IMR-90 (cell line): ENCODE measurements at regions not wholly inside any gene's neighbourhood (a gene's known extent, or its start where the extent isn't known, plus 50 kb on each side); places are given as distances from the start of the nearest gene placed in this dataset.

Source experiments
- ATAC-seq: fragments of 200-7000 bp; cut with Tn5 transposase; 2 replicates; pipeline ENCODE4 v1.9.1; 2020; ENCODE audit warnings: low read depth, mild to moderate bottlenecking, moderate library complexity
- BruUV-seq: library from RNA; stranded (reverse); fragments of 400-500 nt; replicated peaks from 2 replicates; lab custom pipeline; 2021; lab: Mats Ljungman, UMichigan
- CTCF ChIA-PET: fragments of 300-600 bp; formaldehyde crosslinking; extraction: SDS; loops from one replicate; lab custom pipeline; 2021; ENCODE audit warnings: antibody characterized with exemption; lab: Yijun Ruan, JAX
- POLR2A ChIA-PET: fragments of 300-600 bp; sonication (Branson Sonifier 250); formaldehyde crosslinking; loops from one replicate; lab custom pipeline; 2022; ENCODE audit warnings: antibody characterized with exemption; ENCODE audit not compliant: unreplicated experiment; lab: Charles Lee
- DNase-seq: peaks from one replicate; pipeline ENCODE4 v3.0.0; 2013
- H2AFZ ChIP-seq: replicated peaks from 2 replicates; pipeline ENCODE3; 2013; ENCODE audit warnings: low read length, mild to moderate bottlenecking; ENCODE audit not compliant: poor library complexity
- H2AK5ac ChIP-seq: 2 replicates; pipeline ENCODE4 v1.6.1; 2013; ENCODE audit warnings: low read depth, low read length, inconsistent platforms
- H2AK9ac ChIP-seq: replicated peaks from 2 replicates; pipeline ENCODE3; 2013; ENCODE audit warnings: mild to moderate bottlenecking, low read depth, low read length, moderate library complexity; ENCODE audit not compliant: poor library complexity
- H2BK120ac ChIP-seq: 2 replicates; pipeline ENCODE4 v1.6.1; 2013; ENCODE audit warnings: low read depth, low read length, inconsistent platforms
- H2BK15ac ChIP-seq: 3 replicates; pipeline ENCODE4 v1.6.1; 2013; ENCODE audit warnings: low read depth, low read length, inconsistent platforms
- H2BK20ac ChIP-seq: 2 replicates; pipeline ENCODE4 v1.6.1; 2013; ENCODE audit warnings: low read depth, mild to moderate bottlenecking, inconsistent platforms, low read length, moderate library complexity
- H2BK5ac ChIP-seq: 2 replicates; pipeline ENCODE4 v1.6.1; 2013; ENCODE audit warnings: mild to moderate bottlenecking, low read depth, low read length, inconsistent platforms; ENCODE audit not compliant: poor library complexity, severe bottlenecking
- H3K14ac ChIP-seq: replicated peaks from 2 replicates; pipeline ENCODE4 v1.6.1; 2013; ENCODE audit warnings: low read depth, low read length, inconsistent platforms
- H3K18ac ChIP-seq: 2 replicates; pipeline ENCODE4 v1.6.1; 2013; ENCODE audit warnings: low read depth, low read length, control low read depth
- H3K23ac ChIP-seq: 2 replicates; pipeline ENCODE4 v1.6.1; 2013; ENCODE audit warnings: low read depth, low read length, inconsistent platforms
- H3K27ac ChIP-seq: 2 replicates; pipeline ENCODE4 v1.5.1; 2013; ENCODE audit warnings: mild to moderate bottlenecking, control low read depth, low read length; ENCODE audit not compliant: insufficient read depth
- H3K27me3 ChIP-seq: 2 replicates; pipeline ENCODE4 v1.6.1; 2013; ENCODE audit warnings: low read length; ENCODE audit not compliant: control insufficient read depth, insufficient read depth
- H3K36me3 ChIP-seq: 2 replicates; pipeline ENCODE4 v1.6.1; 2013; ENCODE audit warnings: low read length, mixed read lengths; ENCODE audit not compliant: control insufficient read depth, insufficient read depth
- H3K4ac ChIP-seq: 2 replicates; pipeline ENCODE4 v1.6.1; 2013; ENCODE audit warnings: low read depth, low read length, inconsistent platforms
- H3K4me1 ChIP-seq: 2 replicates; pipeline ENCODE4 v1.6.1; 2013; ENCODE audit warnings: low read length, mixed read lengths; ENCODE audit not compliant: control insufficient read depth, insufficient read depth
- H3K4me2 ChIP-seq: 2 replicates; pipeline ENCODE4 v1.6.1; 2013; ENCODE audit warnings: low read depth, mild to moderate bottlenecking, control low read depth, low read length, moderate library complexity
- H3K4me3 ChIP-seq: 2 replicates; pipeline ENCODE4 v1.5.1; 2013; ENCODE audit warnings: low read depth, mild to moderate bottlenecking, control low read depth, low read length, moderate library complexity; ENCODE audit not compliant: insufficient read depth
- H3K56ac ChIP-seq: 2 replicates; pipeline ENCODE4 v1.6.1; 2013; ENCODE audit warnings: low read length, inconsistent platforms; ENCODE audit not compliant: insufficient read depth; ENCODE audit errors: extremely low read depth
- H3K79me1 ChIP-seq, 2 experiments: 2 replicates each; pipeline ENCODE4 v1.6.1; 2013; ENCODE audit warnings: low read length in 2 of 2, inconsistent platforms in 1 of 2, low read depth in 1 of 2
- H3K9ac ChIP-seq: 2 replicates; pipeline ENCODE4 v1.6.1; 2013; ENCODE audit warnings: low read depth, low read length, control low read depth
- H3K9me1 ChIP-seq: 2 replicates; pipeline ENCODE4 v1.6.1; 2013; ENCODE audit warnings: low read length, inconsistent platforms; ENCODE audit not compliant: insufficient read depth
- H3K9me3 ChIP-seq: 2 replicates; pipeline ENCODE4 v1.6.1; 2013; ENCODE audit warnings: low read length; ENCODE audit not compliant: control insufficient read depth, insufficient read depth
- H4K20me1 ChIP-seq: 2 replicates; pipeline ENCODE4 v1.6.1; 2013; ENCODE audit warnings: low read length, inconsistent platforms; ENCODE audit not compliant: insufficient read depth
- H4K5ac ChIP-seq: 2 replicates; pipeline ENCODE4 v1.6.1; 2013; ENCODE audit warnings: mild to moderate bottlenecking, low read depth, low read length, control low read depth
- H4K8ac ChIP-seq, 2 experiments: 2 replicates each; pipeline ENCODE4 v1.6.1; 2013; ENCODE audit warnings: low read depth in 2 of 2, low read length in 2 of 2, control low read depth in 1 of 2, inconsistent platforms in 1 of 2
- H4K91ac ChIP-seq: 2 replicates; pipeline ENCODE4 v1.6.1; 2013; ENCODE audit warnings: low read depth, low read length, inconsistent platforms; ENCODE audit not compliant: insufficient read depth
- BHLHE40 ChIP-seq: fragments of 150-350 bp; IDR thresholded peaks from 2 replicates; pipeline ENCODE4 v1.6.1; 2016; ENCODE audit warnings: mild to moderate bottlenecking, low read depth, low read length
- CEBPB ChIP-seq: IDR thresholded peaks from 2 replicates; pipeline ENCODE4 v1.6.1; 2012; ENCODE audit warnings: low read depth, low read length, improper control_type of control experiment
- CHD1 ChIP-seq: IDR thresholded peaks from 2 replicates; pipeline ENCODE4 v1.6.1; 2012; ENCODE audit warnings: low read depth, low read length, improper control_type of control experiment
- FOS ChIP-seq: fragments of 150-350 bp; IDR thresholded peaks from 2 replicates; pipeline ENCODE4 v1.6.1; 2016; ENCODE audit warnings: low read depth, low read length
- MAFK ChIP-seq: IDR thresholded peaks from 2 replicates; pipeline ENCODE4 v1.6.1; 2012; ENCODE audit warnings: low read depth, low read length, improper control_type of control experiment
- MAZ ChIP-seq: IDR thresholded peaks from 2 replicates; pipeline ENCODE4 v1.6.1; 2012; ENCODE audit warnings: low read depth, mild to moderate bottlenecking, low read length, improper control_type of control experiment, moderate library complexity, borderline replicate concordance
- MXI1 ChIP-seq: IDR thresholded peaks from 2 replicates; pipeline ENCODE4 v1.6.1; 2012; ENCODE audit warnings: low read depth, mild to moderate bottlenecking, low read length, moderate library complexity, borderline replicate concordance
- NFE2L2 ChIP-seq: fragments of 150-350 bp; IDR thresholded peaks from 2 replicates; pipeline ENCODE4 v1.6.1; 2016; ENCODE audit warnings: low read depth, mild to moderate bottlenecking, low read length
- POLR2A ChIP-seq: IDR thresholded peaks from 2 replicates; pipeline ENCODE4 v1.6.1; 2012; ENCODE audit warnings: mild to moderate bottlenecking, low read depth, low read length
- RAD21 ChIP-seq: IDR thresholded peaks from 2 replicates; pipeline ENCODE4 v1.6.1; 2012; ENCODE audit warnings: low read length, improper control_type of control experiment
- RCOR1 ChIP-seq: IDR thresholded peaks from 2 replicates; pipeline ENCODE4 v1.6.1; 2012; ENCODE audit warnings: mild to moderate bottlenecking, low read length, improper control_type of control experiment; ENCODE audit not compliant: insufficient replicate concordance
- RFX5 ChIP-seq: IDR thresholded peaks from 2 replicates; pipeline ENCODE4 v1.8.0; 2012; ENCODE audit warnings: low read depth, mild to moderate bottlenecking, low read length, moderate library complexity
- SMC3 ChIP-seq: fragments of 150-350 bp; IDR thresholded peaks from 2 replicates; pipeline ENCODE4 v1.6.1; 2016; ENCODE audit warnings: low read depth, mild to moderate bottlenecking, antibody characterized with exemption, low read length, moderate library complexity
- WGBS, 2 experiments: methylation state at CpG; one replicate each; pipeline versions ENCODE4 v1.1.5 to v1.1.7; 2013; ENCODE audit warnings: missing lambda C conversion rate in 2 of 2; ENCODE audit not compliant: insufficient read length in 1 of 2; ENCODE audit errors: extremely low coverage in 2 of 2; 5-methylcytosine and 5-hydroxymethylcytosine counted together
- dilution Hi-C: fragments of 300-500 bp; cut with HindIII; formaldehyde crosslinking; loops from one replicate; pipeline ENCODE4 v1.14.3; 2018; ENCODE audit warnings: low sequenced_read_pairs; ENCODE audit not compliant: unreplicated experiment
- in situ Hi-C: fragments of 300-500 bp; cut with MboI; formaldehyde crosslinking; loops from 3 replicates; pipeline ENCODE4 v1.14.3; 2019; ENCODE audit warnings: low sequenced_read_pairs, inconsistent platforms, mixed read lengths
- intact Hi-C: fragments of 100-400 bp; cut with micrococcal nuclease; formaldehyde crosslinking; loops from 2 replicates; pipeline ENCODE4 v1.10.0; 2022
- TF ChIP-seq, protein P1 (sequence below): fragments of 150-350 bp; IDR thresholded peaks from 2 replicates; pipeline ENCODE4 v1.6.1; 2016; ENCODE audit warnings: low read depth, mild to moderate bottlenecking, low read length, moderate library complexity, borderline replicate concordance
- TF ChIP-seq, protein P2 (sequence below): fragments of 150-350 bp; IDR thresholded peaks from 2 replicates; pipeline ENCODE4 v1.6.1; 2017; ENCODE audit warnings: mild to moderate bottlenecking, antibody characterized with exemption, low read length, low read depth
- TF ChIP-seq, protein P3 (sequence below): conservative IDR thresholded peaks from 2 replicates; pipeline ENCODE4 v1.5.1; 2012; ENCODE audit warnings: mild to moderate bottlenecking, low read depth, low read length, improper control_type of control experiment

DNA sequence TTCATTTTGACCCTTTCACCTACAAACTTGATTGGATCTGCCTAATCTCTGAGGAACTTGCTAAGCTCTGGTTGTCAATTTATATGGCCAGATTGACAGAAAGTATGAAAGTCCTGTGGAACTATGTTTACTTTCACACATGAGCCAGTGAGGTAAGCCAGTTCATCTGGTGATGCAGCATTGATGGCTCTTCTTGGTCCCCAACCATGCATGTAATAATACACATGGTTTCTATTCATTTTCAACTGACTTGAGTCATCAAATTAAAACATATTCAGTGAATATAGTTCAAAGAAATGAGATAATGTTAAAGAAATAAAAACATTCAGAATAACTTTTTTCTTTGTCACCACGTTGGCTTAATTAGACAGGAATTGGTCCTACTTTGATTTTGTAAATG is 336.1 kb upstream of the THBS1 start:
- H3K14ac ChIP-seq = 0 out of 2 replicates have a peak overlapping the region, but pooled peaks have one; percentile 57
- no peak overlapping the region for H3K9ac ChIP-seq
- peaks cover 10% of the 10 kb centered on the region; the same call in 1 of the 2 replicates for H3K4me1 ChIP-seq
- ChIA-PET CTCF (no interaction called here), POLR2A (no interaction called here)
- H2AK5ac ChIP-seq = peak overlapping the region; percentile 67; the same call in 1 of the 2 replicates
- H3K18ac ChIP-seq = peak overlapping the region; percentile 70; the same call in 1 of the 2 replicates
- intact Hi-C loops (no loop called here), dilution Hi-C loops (no loop called here), in situ Hi-C loops (no loop called here)
- DNase-seq (no peak), ATAC-seq (no peak)
- H3K4ac ChIP-seq = peak overlapping the region; percentile 69
- no peak overlapping the region for H3K56ac ChIP-seq
- peaks cover 2% of the 10 kb centered on the region; the same call in 1 of the 2 replicates for H3K9me3 ChIP-seq
- peaks cover 0 to 12% of the 10 kb centered on the region in 2 experiments; a peak in 2 of 4 replicates for H3K79me1 ChIP-seq
- BruUV-seq = no TSS peak
- WGBS, 2 experiments = no CpG with 5 or more reads among the region's 1 CpG
- H2BK15ac ChIP-seq = peak overlapping the region; percentile 75
- no peak overlapping the region for H2AK9ac ChIP-seq
- H4K5ac ChIP-seq = peak overlapping the region; percentile 67; the same call in 1 of the 2 replicates
- peak overlapping the region; percentile 79 for H2BK120ac ChIP-seq
- H2BK5ac ChIP-seq = peak overlapping the region; percentile 6
- H4K8ac ChIP-seq = peak overlapping the region in 1 of 2 experiments; percentile 38; a peak in 1 of 4 replicates
- peak overlapping the region; percentile 84 for H2BK20ac ChIP-seq
- H2AFZ ChIP-seq = no peak overlapping the region
- no peaks in the 10 kb centered on the region for H4K20me1 ChIP-seq
- H3K27me3 ChIP-seq = no peaks in the 10 kb centered on the region
- H4K91ac ChIP-seq = peak overlapping the region; percentile 55; the same call in 1 of the 2 replicates
- H3K4me2 ChIP-seq = no peak overlapping the region
- H3K36me3 ChIP-seq = no peaks in the 10 kb centered on the region
- TF ChIP-seq POLR2A (no peak), RAD21 (no peak), RCOR1 (no peak), CEBPB (no peak), MAFK (no peak), RFX5 (no peak), NFE2L2 (no peak), FOS (no peak), SMC3 (no peak), MXI1 (no peak), BHLHE40 (no peak), CHD1 (no peak), MAZ (no peak)
- TF ChIP-seq, protein P1, sequence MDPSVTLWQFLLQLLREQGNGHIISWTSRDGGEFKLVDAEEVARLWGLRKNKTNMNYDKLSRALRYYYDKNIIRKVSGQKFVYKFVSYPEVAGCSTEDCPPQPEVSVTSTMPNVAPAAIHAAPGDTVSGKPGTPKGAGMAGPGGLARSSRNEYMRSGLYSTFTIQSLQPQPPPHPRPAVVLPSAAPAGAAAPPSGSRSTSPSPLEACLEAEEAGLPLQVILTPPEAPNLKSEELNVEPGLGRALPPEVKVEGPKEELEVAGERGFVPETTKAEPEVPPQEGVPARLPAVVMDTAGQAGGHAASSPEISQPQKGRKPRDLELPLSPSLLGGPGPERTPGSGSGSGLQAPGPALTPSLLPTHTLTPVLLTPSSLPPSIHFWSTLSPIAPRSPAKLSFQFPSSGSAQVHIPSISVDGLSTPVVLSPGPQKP = no peak
- TF ChIP-seq, protein P2, sequence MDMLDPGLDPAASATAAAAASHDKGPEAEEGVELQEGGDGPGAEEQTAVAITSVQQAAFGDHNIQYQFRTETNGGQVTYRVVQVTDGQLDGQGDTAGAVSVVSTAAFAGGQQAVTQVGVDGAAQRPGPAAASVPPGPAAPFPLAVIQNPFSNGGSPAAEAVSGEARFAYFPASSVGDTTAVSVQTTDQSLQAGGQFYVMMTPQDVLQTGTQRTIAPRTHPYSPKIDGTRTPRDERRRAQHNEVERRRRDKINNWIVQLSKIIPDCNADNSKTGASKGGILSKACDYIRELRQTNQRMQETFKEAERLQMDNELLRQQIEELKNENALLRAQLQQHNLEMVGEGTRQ = no peak
- TF ChIP-seq, protein P3, sequence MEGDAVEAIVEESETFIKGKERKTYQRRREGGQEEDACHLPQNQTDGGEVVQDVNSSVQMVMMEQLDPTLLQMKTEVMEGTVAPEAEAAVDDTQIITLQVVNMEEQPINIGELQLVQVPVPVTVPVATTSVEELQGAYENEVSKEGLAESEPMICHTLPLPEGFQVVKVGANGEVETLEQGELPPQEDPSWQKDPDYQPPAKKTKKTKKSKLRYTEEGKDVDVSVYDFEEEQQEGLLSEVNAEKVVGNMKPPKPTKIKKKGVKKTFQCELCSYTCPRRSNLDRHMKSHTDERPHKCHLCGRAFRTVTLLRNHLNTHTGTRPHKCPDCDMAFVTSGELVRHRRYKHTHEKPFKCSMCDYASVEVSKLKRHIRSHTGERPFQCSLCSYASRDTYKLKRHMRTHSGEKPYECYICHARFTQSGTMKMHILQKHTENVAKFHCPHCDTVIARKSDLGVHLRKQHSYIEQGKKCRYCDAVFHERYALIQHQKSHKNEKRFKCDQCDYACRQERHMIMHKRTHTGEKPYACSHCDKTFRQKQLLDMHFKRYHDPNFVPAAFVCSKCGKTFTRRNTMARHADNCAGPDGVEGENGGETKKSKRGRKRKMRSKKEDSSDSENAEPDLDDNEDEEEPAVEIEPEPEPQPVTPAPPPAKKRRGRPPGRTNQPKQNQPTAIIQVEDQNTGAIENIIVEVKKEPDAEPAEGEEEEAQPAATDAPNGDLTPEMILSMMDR = no peak
- H3K27ac ChIP-seq = no peak overlapping the region
- peaks cover 9% of the 10 kb centered on the region; the same call in 1 of the 2 replicates for H3K9me1 ChIP-seq
- no peak overlapping the region for H3K4me3 ChIP-seq
- no peak overlapping the region for H3K23ac ChIP-seq
